ENCODE measurements at regions not wholly inside any gene's neighbourhood (a gene's known extent, or its start where the extent isn't known, plus 50 kb on each side); places are given as distances from the start of the nearest gene placed in this dataset.

- H3K9me3 ChIP-seq: peaks cover 3% of the 10 kb centered on the region; the same call in 1 of the 2 replicates
- H3K27me3 ChIP-seq: no peaks in the 10 kb centered on the region
- H3K4me1 ChIP-seq: peaks cover 10% of the 10 kb centered on the region
- H3K27ac ChIP-seq: no peak overlapping the region
- no peak for TF ChIP-seq Cebpa-rat (IDR thresholded peaks at IDR 0.05)
- H3K36me3 ChIP-seq: no peaks in the 10 kb centered on the region
- H4K20me1 ChIP-seq: no peaks in the 10 kb centered on the region
- H3K9ac ChIP-seq: no peak overlapping the region
- no peak overlapping the region for H3K4me2 ChIP-seq
- no peak overlapping the region for H3K4me3 ChIP-seq
Measured at GRCh38 chr21:26708223-26708800, 135.2 kb upstream of the CYYR1 start.

- H3K9ac ChIP-seq: no peak overlapping the region
- peaks cover 10% of the 10 kb centered on the region for H3K4me1 ChIP-seq
- no peak overlapping the region for H3K4me3 ChIP-seq
- H3K27ac ChIP-seq: no peak overlapping the region
- H3K27me3 ChIP-seq: no peaks in the 10 kb centered on the region
- H3K36me3 ChIP-seq: no peaks in the 10 kb centered on the region
- no peaks in the 10 kb centered on the region for H4K20me1 ChIP-seq
- peaks cover 14% of the 10 kb centered on the region for H3K9me3 ChIP-seq
- TF ChIP-seq Cebpa-rat (IDR thresholded peaks at IDR 0.05): no peak
- no peak overlapping the region for H3K4me2 ChIP-seq
Measured at GRCh38 chr21:26707246-26707645, 134.2 kb upstream of the CYYR1 start.

GRCh38 chr21:26698416-26698815 is 125.3 kb upstream of the CYYR1 start:
- no peak for TF ChIP-seq Cebpa-rat (IDR thresholded peaks at IDR 0.05)

GRCh38 chr21:26691416-26691815 is 118.3 kb upstream of the CYYR1 start:
- Histone ChIP-seq H3K9me3 (peaks cover 20% of the 10 kb centered on the region), H3K36me3 (no peaks in the 10 kb centered on the region), H3K4me1 (peaks cover 2% of the 10 kb centered on the region; the same call in 1 of the 2 replicates), H4K20me1 (no peaks in the 10 kb centered on the region), H3K4me3 (no peak overlapping the region), H3K9ac (no peak overlapping the region), H3K4me2 (no peak overlapping the region), H3K27ac (no peak overlapping the region), H3K27me3 (no peaks in the 10 kb centered on the region)
- no peak for TF ChIP-seq Cebpa-rat (IDR thresholded peaks at IDR 0.05)

More at GRCh38 chr21:26698416-26698815, 125.3 kb upstream of the CYYR1 start:
- H3K4me2 ChIP-seq: no peak overlapping the region
- no peaks in the 10 kb centered on the region for H4K20me1 ChIP-seq
- H3K4me1 ChIP-seq: no peaks in the 10 kb centered on the region
- H3K36me3 ChIP-seq: no peaks in the 10 kb centered on the region
- H3K9ac ChIP-seq: no peak overlapping the region
- no peaks in the 10 kb centered on the region for H3K27me3 ChIP-seq
- H3K4me3 ChIP-seq: no peak overlapping the region
- no peak overlapping the region for H3K27ac ChIP-seq
- peaks cover 17% of the 10 kb centered on the region for H3K9me3 ChIP-seq

GRCh38 chr21:26686705-26687104 is 113.6 kb upstream of the CYYR1 start:
- H4K20me1 ChIP-seq: no peaks in the 10 kb centered on the region
- no peaks in the 10 kb centered on the region for H3K27me3 ChIP-seq
- no peak for TF ChIP-seq Cebpa-rat (IDR thresholded peaks at IDR 0.05)
- no peak overlapping the region for H3K9ac ChIP-seq
- H3K27ac ChIP-seq: no peak overlapping the region
- no peaks in the 10 kb centered on the region for H3K36me3 ChIP-seq
- H3K9me3 ChIP-seq: peaks cover 20% of the 10 kb centered on the region
- no peak overlapping the region for H3K4me2 ChIP-seq
- peaks cover 6% of the 10 kb centered on the region; the same call in 1 of the 2 replicates for H3K4me1 ChIP-seq
- no peak overlapping the region for H3K4me3 ChIP-seq

GRCh38 chr21:26686278-26686677 is 113.2 kb upstream of the CYYR1 start:
- H3K27ac ChIP-seq: no peak overlapping the region
- no peak for TF ChIP-seq Cebpa-rat (IDR thresholded peaks at IDR 0.05)

GRCh38 chr21:26684889-26685288 is 111.8 kb upstream of the CYYR1 start:
- Histone ChIP-seq H3K27ac (no peak overlapping the region), H3K9me3 (peaks cover 11% of the 10 kb centered on the region)

More at GRCh38 chr21:26686278-26686677, 113.2 kb upstream of the CYYR1 start:
- Histone ChIP-seq H3K4me3 (no peak overlapping the region; the same call in 1 of the 2 replicates), H3K4me1 (peaks cover 6% of the 10 kb centered on the region; the same call in 1 of the 2 replicates), H3K4me2 (peak overlapping the region; percentile 14; the same call in 1 of the 2 replicates), H3K9me3 (peaks cover 20% of the 10 kb centered on the region), H3K9ac (no peak overlapping the region), H3K27me3 (no peaks in the 10 kb centered on the region), H4K20me1 (no peaks in the 10 kb centered on the region), H3K36me3 (no peaks in the 10 kb centered on the region)

GRCh38 chr21:26683996-26684395 is 110.9 kb upstream of the CYYR1 start:
- Histone ChIP-seq H3K4me3 (no peak overlapping the region), H3K27ac (no peak overlapping the region), H3K9me3 (peaks cover 2% of the 10 kb centered on the region; the same call in 1 of the 2 replicates), H3K36me3 (no peaks in the 10 kb centered on the region), H3K4me2 (no peak overlapping the region), H3K9ac (no peak overlapping the region), H4K20me1 (no peaks in the 10 kb centered on the region), H3K4me1 (peaks cover 6% of the 10 kb centered on the region; the same call in 1 of the 2 replicates), H3K27me3 (no peaks in the 10 kb centered on the region)
- no peak for TF ChIP-seq Cebpa-rat (IDR thresholded peaks at IDR 0.05)

More at GRCh38 chr21:26684889-26685288, 111.8 kb upstream of the CYYR1 start:
- H3K4me1 ChIP-seq: peaks cover 6% of the 10 kb centered on the region; the same call in 1 of the 2 replicates
- no peaks in the 10 kb centered on the region for H3K27me3 ChIP-seq
- TF ChIP-seq Cebpa-rat (IDR thresholded peaks at IDR 0.05): no peak
- no peak overlapping the region for H3K4me3 ChIP-seq
- no peaks in the 10 kb centered on the region for H3K36me3 ChIP-seq
- H3K9ac ChIP-seq: no peak overlapping the region
- H3K4me2 ChIP-seq: no peak overlapping the region
- no peaks in the 10 kb centered on the region for H4K20me1 ChIP-seq

- Histone ChIP-seq H3K27ac (no peak overlapping the region), H3K4me1 (no peaks in the 10 kb centered on the region), H3K36me3 (no peaks in the 10 kb centered on the region), H3K9me3 (no peaks in the 10 kb centered on the region), H3K4me3 (no peak overlapping the region), H3K27me3 (no peaks in the 10 kb centered on the region), H3K4me2 (no peak overlapping the region), H4K20me1 (no peaks in the 10 kb centered on the region), H3K9ac (no peak overlapping the region)
- no peak for TF ChIP-seq Cebpa-rat (IDR thresholded peaks at IDR 0.05)
Measured at GRCh38 chr21:26679284-26679683, 106.2 kb upstream of the CYYR1 start.

GRCh38 chr21:26674323-26674722 is 101.2 kb upstream of the CYYR1 start:
- no peaks in the 10 kb centered on the region for H4K20me1 ChIP-seq
- H3K27ac ChIP-seq: no peak overlapping the region
- no peak overlapping the region for H3K9ac ChIP-seq
- no peak overlapping the region for H3K4me3 ChIP-seq
- H3K4me1 ChIP-seq: no peaks in the 10 kb centered on the region
- no peaks in the 10 kb centered on the region; the same call in 1 of the 2 replicates for H3K9me3 ChIP-seq
- no peak overlapping the region for H3K4me2 ChIP-seq
- no peaks in the 10 kb centered on the region for H3K36me3 ChIP-seq
- TF ChIP-seq Cebpa-rat (IDR thresholded peaks at IDR 0.05): no peak
- H3K27me3 ChIP-seq: no peaks in the 10 kb centered on the region
